ENCODE measurements at regions not wholly inside any gene's neighbourhood (a gene's known extent, or its start where the extent isn't known, plus 50 kb on each side); places are given as distances from the start of the nearest gene placed in this dataset.

- Histone ChIP-seq H3K27me3 (ENCODE audit: insufficient read depth, low read length) (no peaks in the 10 kb centered on the region), H2AFZ (ENCODE audit: low read depth, low read length) (no peak overlapping the region), H3K9me3 (ENCODE audit: low read length) (peaks cover 2% of the 10 kb centered on the region), H3K4me1 (ENCODE audit: insufficient read depth, low read length) (no peaks in the 10 kb centered on the region), H3K36me3 (ENCODE audit: insufficient read depth, low read length) (no peaks in the 10 kb centered on the region), H3K4me3 (ENCODE audit: low read length) (no peak overlapping the region)
These were observed 131.3 kb downstream of the CYSLTR2 start for GRCh38 chr13:48784916-48785548.

GRCh38 chr13:48790199-48790598, 136.5 kb downstream of the CYSLTR2 start:
- H3K4me1 ChIP-seq (ENCODE audit: insufficient read depth, low read length) = no peaks in the 10 kb centered on the region
- no peaks in the 10 kb centered on the region for H3K36me3 ChIP-seq (ENCODE audit: insufficient read depth, low read length)
- H2AFZ ChIP-seq (ENCODE audit: low read depth, low read length) = no peak overlapping the region
- H3K9me3 ChIP-seq (ENCODE audit: low read length) = no peaks in the 10 kb centered on the region
- no peaks in the 10 kb centered on the region for H3K27me3 ChIP-seq (ENCODE audit: insufficient read depth, low read length)
- no peak overlapping the region for H3K4me3 ChIP-seq (ENCODE audit: low read length)

GRCh38 chr13:48790966-48791365, 137.2 kb downstream of the CYSLTR2 start:
- Histone ChIP-seq H3K9me3 (ENCODE audit: low read length) (no peaks in the 10 kb centered on the region), H3K36me3 (ENCODE audit: insufficient read depth, low read length) (no peaks in the 10 kb centered on the region), H3K27me3 (ENCODE audit: insufficient read depth, low read length) (no peaks in the 10 kb centered on the region), H3K4me1 (ENCODE audit: insufficient read depth, low read length) (no peaks in the 10 kb centered on the region), H3K4me3 (ENCODE audit: low read length) (no peak overlapping the region), H2AFZ (ENCODE audit: low read depth, low read length) (no peak overlapping the region)

- no peaks in the 10 kb centered on the region for H3K9me3 ChIP-seq (ENCODE audit: low read length)
- no peaks in the 10 kb centered on the region for H3K27me3 ChIP-seq (ENCODE audit: insufficient read depth, low read length)
- no peaks in the 10 kb centered on the region for H3K36me3 ChIP-seq (ENCODE audit: insufficient read depth, low read length)
- H3K4me3 ChIP-seq (ENCODE audit: low read length) = no peak overlapping the region
- no peak overlapping the region for H2AFZ ChIP-seq (ENCODE audit: low read depth, low read length)
- no peaks in the 10 kb centered on the region for H3K4me1 ChIP-seq (ENCODE audit: insufficient read depth, low read length)
These were observed 143.4 kb downstream of the CYSLTR2 start for GRCh38 chr13:48797127-48797526.

GRCh38 chr13:48797761-48798160, 144.0 kb downstream of the CYSLTR2 start:
- Histone ChIP-seq H3K36me3 (ENCODE audit: insufficient read depth, low read length) (no peaks in the 10 kb centered on the region), H3K4me3 (ENCODE audit: low read length) (no peak overlapping the region), H3K27me3 (ENCODE audit: insufficient read depth, low read length) (no peaks in the 10 kb centered on the region), H2AFZ (ENCODE audit: low read depth, low read length) (no peak overlapping the region), H3K9me3 (ENCODE audit: low read length) (no peaks in the 10 kb centered on the region), H3K4me1 (ENCODE audit: insufficient read depth, low read length) (no peaks in the 10 kb centered on the region)

DNA sequence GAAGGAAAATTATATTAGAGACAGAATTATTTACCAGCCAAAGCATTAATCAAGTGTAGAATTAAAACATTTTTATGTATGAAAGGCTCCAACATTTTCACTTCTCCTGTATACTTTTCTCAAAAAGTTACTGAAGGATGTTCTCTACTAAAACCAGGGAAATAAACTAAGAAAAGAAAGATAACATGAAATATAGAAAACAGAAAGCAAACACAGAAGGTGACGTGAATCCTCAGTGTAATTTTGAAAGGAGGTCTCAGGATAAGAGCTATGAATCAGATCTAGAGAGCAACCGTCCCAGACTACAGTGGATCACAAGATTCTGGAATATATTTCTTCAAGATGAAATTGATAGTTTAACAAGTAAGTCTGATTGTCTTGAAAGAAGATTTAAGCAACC, 144.5 kb downstream of the CYSLTR2 start:
- no peaks in the 10 kb centered on the region for H3K36me3 ChIP-seq (ENCODE audit: insufficient read depth, low read length)
- H3K4me1 ChIP-seq (ENCODE audit: insufficient read depth, low read length) = no peaks in the 10 kb centered on the region
- H3K4me3 ChIP-seq (ENCODE audit: low read length) = no peak overlapping the region
- H2AFZ ChIP-seq (ENCODE audit: low read depth, low read length) = no peak overlapping the region
- no peaks in the 10 kb centered on the region for H3K9me3 ChIP-seq (ENCODE audit: low read length)
- H3K27me3 ChIP-seq (ENCODE audit: insufficient read depth, low read length) = no peaks in the 10 kb centered on the region

DNA sequence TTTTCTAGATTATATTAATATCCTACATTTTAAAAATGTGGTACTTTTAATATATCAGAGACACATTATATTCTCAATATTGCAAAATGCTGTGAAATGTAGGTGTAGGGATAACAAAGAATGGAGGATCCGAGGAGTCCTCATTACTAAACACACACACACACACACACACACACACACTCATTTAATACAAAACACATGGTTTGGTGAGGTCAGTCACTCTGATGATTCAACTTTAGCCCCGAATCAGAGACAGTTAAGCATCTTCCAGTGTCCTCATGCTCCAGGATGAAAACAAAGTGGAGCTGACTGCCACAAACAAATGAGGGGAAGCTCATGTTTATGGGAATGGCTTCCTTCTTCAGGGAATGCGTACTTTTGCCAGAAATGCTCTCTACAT, 147.5 kb downstream of the CYSLTR2 start:
- no peaks in the 10 kb centered on the region for H3K9me3 ChIP-seq (ENCODE audit: low read length)
- no peaks in the 10 kb centered on the region for H3K4me1 ChIP-seq (ENCODE audit: insufficient read depth, low read length)
- no peaks in the 10 kb centered on the region for H3K27me3 ChIP-seq (ENCODE audit: insufficient read depth, low read length)
- no peaks in the 10 kb centered on the region for H3K36me3 ChIP-seq (ENCODE audit: insufficient read depth, low read length)
- no peak overlapping the region for H2AFZ ChIP-seq (ENCODE audit: low read depth, low read length)
- H3K4me3 ChIP-seq (ENCODE audit: low read length) = no peak overlapping the region

DNA sequence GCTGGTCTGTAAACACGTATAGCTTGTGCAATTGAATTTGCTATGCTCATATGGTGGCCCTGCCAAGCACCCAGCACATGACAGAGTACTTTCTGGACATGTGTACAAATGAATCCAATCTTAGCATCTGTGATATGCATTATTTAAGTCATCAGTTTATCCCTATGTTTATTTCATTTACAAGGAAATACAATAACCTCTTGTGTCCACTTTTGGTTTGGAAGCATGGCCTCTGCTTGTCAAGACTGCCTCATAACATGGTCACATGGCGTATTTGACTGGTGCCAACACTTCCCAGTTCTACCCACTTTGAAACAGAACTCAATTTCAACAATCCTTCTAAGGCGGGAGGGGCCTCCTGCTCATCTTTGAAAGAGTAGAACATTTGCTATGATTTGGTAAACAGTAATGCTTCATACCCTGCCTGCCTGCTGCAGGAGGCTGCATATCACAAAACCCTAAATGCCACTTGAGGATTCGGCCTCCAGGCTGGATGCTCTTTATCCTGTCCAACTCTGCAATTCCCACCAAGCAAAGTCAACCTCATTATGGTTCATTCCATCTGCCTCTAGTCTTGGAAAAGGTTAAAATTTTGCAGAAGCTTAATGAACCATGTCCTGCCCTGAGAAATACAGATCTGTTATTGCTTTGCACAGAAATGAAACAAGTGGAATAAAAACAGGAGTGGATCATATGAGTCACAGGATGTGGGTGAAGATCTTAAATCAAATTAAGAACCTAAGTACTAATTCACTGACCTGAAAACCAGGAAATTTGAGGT, 151.3 kb downstream of the CYSLTR2 start:
- H2AFZ ChIP-seq (ENCODE audit: low read depth, low read length) = no peak overlapping the region
- no peaks in the 10 kb centered on the region for H3K4me1 ChIP-seq (ENCODE audit: insufficient read depth, low read length)
- H3K27me3 ChIP-seq (ENCODE audit: insufficient read depth, low read length) = no peaks in the 10 kb centered on the region
- no peaks in the 10 kb centered on the region for H3K9me3 ChIP-seq (ENCODE audit: low read length)
- H3K36me3 ChIP-seq (ENCODE audit: insufficient read depth, low read length) = no peaks in the 10 kb centered on the region
- H3K4me3 ChIP-seq (ENCODE audit: low read length) = no peak overlapping the region

- H3K4me3 ChIP-seq (ENCODE audit: low read length) = no peak overlapping the region
- H3K4me1 ChIP-seq (ENCODE audit: insufficient read depth, low read length) = no peaks in the 10 kb centered on the region
- no peaks in the 10 kb centered on the region for H3K9me3 ChIP-seq (ENCODE audit: low read length)
- no peaks in the 10 kb centered on the region for H3K27me3 ChIP-seq (ENCODE audit: insufficient read depth, low read length)
- no peak overlapping the region for H2AFZ ChIP-seq (ENCODE audit: low read depth, low read length)
- H3K36me3 ChIP-seq (ENCODE audit: insufficient read depth, low read length) = no peaks in the 10 kb centered on the region
These were observed 152.8 kb downstream of the CYSLTR2 start for GRCh38 chr13:48806522-48806921.

- H2AFZ ChIP-seq (ENCODE audit: low read depth, low read length) = no peak overlapping the region
- H3K4me1 ChIP-seq (ENCODE audit: insufficient read depth, low read length) = no peaks in the 10 kb centered on the region
- no peaks in the 10 kb centered on the region for H3K9me3 ChIP-seq (ENCODE audit: low read length)
- H3K36me3 ChIP-seq (ENCODE audit: insufficient read depth, low read length) = no peaks in the 10 kb centered on the region
- no peak overlapping the region for H3K4me3 ChIP-seq (ENCODE audit: low read length)
- no peaks in the 10 kb centered on the region for H3K27me3 ChIP-seq (ENCODE audit: insufficient read depth, low read length)
These were observed 155.0 kb downstream of the CYSLTR2 start for GRCh38 chr13:48808683-48809082.

GRCh38 chr13:48810013-48810412, 156.3 kb downstream of the CYSLTR2 start:
- no peaks in the 10 kb centered on the region for H3K36me3 ChIP-seq (ENCODE audit: insufficient read depth, low read length)
- no peaks in the 10 kb centered on the region for H3K27me3 ChIP-seq (ENCODE audit: insufficient read depth, low read length)
- H3K4me3 ChIP-seq (ENCODE audit: low read length) = no peak overlapping the region
- H3K4me1 ChIP-seq (ENCODE audit: insufficient read depth, low read length) = no peaks in the 10 kb centered on the region
- no peak overlapping the region for H2AFZ ChIP-seq (ENCODE audit: low read depth, low read length)
- no peaks in the 10 kb centered on the region for H3K9me3 ChIP-seq (ENCODE audit: low read length)

GRCh38 chr13:48813518-48813917, 159.8 kb downstream of the CYSLTR2 start:
- Histone ChIP-seq H2AFZ (ENCODE audit: low read depth, low read length) (no peak overlapping the region), H3K4me3 (ENCODE audit: low read length) (no peak overlapping the region), H3K9me3 (ENCODE audit: low read length) (no peaks in the 10 kb centered on the region), H3K4me1 (ENCODE audit: insufficient read depth, low read length) (no peaks in the 10 kb centered on the region), H3K36me3 (ENCODE audit: insufficient read depth, low read length) (no peaks in the 10 kb centered on the region), H3K27me3 (ENCODE audit: insufficient read depth, low read length) (no peaks in the 10 kb centered on the region)

- Histone ChIP-seq H3K4me1 (ENCODE audit: insufficient read depth, low read length) (no peaks in the 10 kb centered on the region), H3K4me3 (ENCODE audit: low read length) (no peak overlapping the region), H3K9me3 (ENCODE audit: low read length) (no peaks in the 10 kb centered on the region)
These were observed 159.0 kb upstream of the FNDC3A start for GRCh38 chr13:48816700-48817099.

More at GRCh38 chr13:48816700-48817099, 159.0 kb upstream of the FNDC3A start:
- Histone ChIP-seq H2AFZ (ENCODE audit: low read depth, low read length) (no peak overlapping the region), H3K27me3 (ENCODE audit: insufficient read depth, low read length) (no peaks in the 10 kb centered on the region), H3K36me3 (ENCODE audit: insufficient read depth, low read length) (no peaks in the 10 kb centered on the region)

Measured in neuron (in vitro differentiated cells).